BJ (cell line): ENCODE measurements at regions not wholly inside any gene's neighbourhood (a gene's known extent, or its start where the extent isn't known, plus 50 kb on each side); places are given as distances from the start of the nearest gene placed in this dataset.

Experiments
- CTCF ChIA-PET: fragments of 350-600 bp; formaldehyde crosslinking; extraction: SDS; loops from one replicate; lab custom pipeline; 2021; ENCODE audit warnings: antibody characterized with exemption, inconsistent platforms; lab: Yijun Ruan, JAX
- POLR2A ChIA-PET: fragments of 300-600 bp; sonication (Branson Sonifier 250); formaldehyde crosslinking; extraction: SDS; loops from one replicate; lab custom pipeline; 2021; ENCODE audit warnings: antibody characterized with exemption; lab: Charles Lee
- DNase-seq: peaks from one replicate; pipeline ENCODE4 v3.0.0-alpha.2; 2011; ENCODE audit warnings: low read depth
- H3K27me3 ChIP-seq: 2 replicates; pipeline ENCODE4 v1.6.0; 2011; ENCODE audit warnings: low read length; ENCODE audit not compliant: control insufficient read depth, insufficient read depth
- H3K36me3 ChIP-seq: 2 replicates; pipeline ENCODE4 v1.5.1; 2011; ENCODE audit warnings: low read length; ENCODE audit not compliant: control insufficient read depth, insufficient read depth
- H3K4me3 ChIP-seq: 2 replicates; pipeline ENCODE4 v1.5.1; 2011; ENCODE audit warnings: low read depth, mild to moderate bottlenecking, control low read depth, low read length
- TF ChIP-seq, protein P1 (sequence below): IDR thresholded peaks from 2 replicates; pipeline ENCODE4 v1.5.1; 2011; ENCODE audit warnings: low read depth, mild to moderate bottlenecking, control low read depth, inconsistent platforms, low read length, moderate library complexity; ENCODE audit not compliant: insufficient read depth

DNA sequence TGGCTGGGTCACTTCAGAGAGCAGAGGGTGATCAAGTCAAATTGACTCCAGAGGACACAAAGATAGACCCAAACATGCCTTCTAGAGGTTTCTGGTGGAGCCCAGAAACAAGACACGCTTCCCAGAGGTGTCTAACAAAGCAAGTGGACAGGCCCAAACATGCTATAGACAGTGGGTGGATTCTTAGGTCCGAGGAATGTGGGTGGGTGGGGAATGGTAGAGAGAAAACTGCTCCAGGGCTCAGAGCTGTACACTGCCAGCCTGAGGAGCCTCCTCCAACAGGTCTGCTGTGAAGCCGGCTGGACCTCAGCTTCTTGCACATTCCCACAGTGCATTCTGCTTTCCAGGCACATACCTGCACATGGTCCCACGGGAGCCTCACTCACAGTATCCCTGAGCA, 116.8 kb upstream of the NECTIN1 start:
- no peaks in the 10 kb centered on the region for H3K36me3 ChIP-seq
- no peaks in the 10 kb centered on the region for H3K27me3 ChIP-seq
- CTCF ChIA-PET: no interaction called here
- DNase-seq: no peak
- POLR2A ChIA-PET: no interaction called here
- no peak overlapping the region for H3K4me3 ChIP-seq
- TF ChIP-seq, protein P1, sequence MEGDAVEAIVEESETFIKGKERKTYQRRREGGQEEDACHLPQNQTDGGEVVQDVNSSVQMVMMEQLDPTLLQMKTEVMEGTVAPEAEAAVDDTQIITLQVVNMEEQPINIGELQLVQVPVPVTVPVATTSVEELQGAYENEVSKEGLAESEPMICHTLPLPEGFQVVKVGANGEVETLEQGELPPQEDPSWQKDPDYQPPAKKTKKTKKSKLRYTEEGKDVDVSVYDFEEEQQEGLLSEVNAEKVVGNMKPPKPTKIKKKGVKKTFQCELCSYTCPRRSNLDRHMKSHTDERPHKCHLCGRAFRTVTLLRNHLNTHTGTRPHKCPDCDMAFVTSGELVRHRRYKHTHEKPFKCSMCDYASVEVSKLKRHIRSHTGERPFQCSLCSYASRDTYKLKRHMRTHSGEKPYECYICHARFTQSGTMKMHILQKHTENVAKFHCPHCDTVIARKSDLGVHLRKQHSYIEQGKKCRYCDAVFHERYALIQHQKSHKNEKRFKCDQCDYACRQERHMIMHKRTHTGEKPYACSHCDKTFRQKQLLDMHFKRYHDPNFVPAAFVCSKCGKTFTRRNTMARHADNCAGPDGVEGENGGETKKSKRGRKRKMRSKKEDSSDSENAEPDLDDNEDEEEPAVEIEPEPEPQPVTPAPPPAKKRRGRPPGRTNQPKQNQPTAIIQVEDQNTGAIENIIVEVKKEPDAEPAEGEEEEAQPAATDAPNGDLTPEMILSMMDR: no peak

DNA sequence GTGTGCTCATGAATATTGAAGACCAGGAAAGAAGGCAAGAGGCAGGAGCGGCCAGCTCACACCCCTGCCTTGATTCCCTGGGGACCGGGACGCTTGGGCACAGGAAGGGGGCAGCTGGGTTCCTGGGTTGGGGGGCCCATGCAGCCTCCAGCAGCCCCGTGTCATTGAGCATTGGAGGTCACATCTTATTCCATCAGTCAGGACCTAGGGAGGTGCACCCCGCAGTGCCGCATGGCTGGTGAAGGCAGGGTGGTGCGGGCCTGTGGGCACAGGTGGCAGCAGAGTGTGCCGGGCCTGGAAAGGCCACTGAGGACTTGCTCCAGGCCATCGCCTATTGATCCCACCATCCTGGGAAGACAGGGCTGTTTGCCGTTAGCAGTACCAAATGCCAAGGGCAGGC, 116.3 kb upstream of the NECTIN1 start:
- Histone ChIP-seq H3K4me3 (no peak overlapping the region), H3K36me3 (no peaks in the 10 kb centered on the region), H3K27me3 (no peaks in the 10 kb centered on the region)
- TF ChIP-seq, protein P1: no peak
- CTCF ChIA-PET: interaction anchor here (0.7 kb wide), 1 partner anchor 1608 kb away, joined by 3 read pairs; the partner anchor contains the start of gene SORL1-AS1
- DNase-seq: no peak
- POLR2A ChIA-PET: no interaction called here

DNA sequence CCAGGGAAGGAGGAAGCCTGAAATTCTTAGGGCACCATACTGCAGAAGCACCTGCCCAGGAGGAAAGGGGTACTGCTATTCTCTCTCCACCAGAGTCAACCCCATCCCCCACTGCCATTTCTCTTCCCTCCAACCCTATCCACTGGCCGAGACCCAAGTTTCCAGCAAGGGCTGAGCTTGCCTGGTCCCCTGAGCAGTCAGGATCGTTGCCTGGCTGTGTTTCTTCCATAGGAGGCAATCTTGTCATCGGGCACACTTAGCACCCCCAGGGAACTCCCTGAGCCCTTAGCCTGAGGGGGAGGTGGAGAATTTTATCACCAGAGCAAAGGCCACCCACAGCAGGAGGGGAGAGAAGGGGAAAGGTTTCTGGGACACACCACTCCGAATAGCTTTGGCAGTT, 115.8 kb upstream of the NECTIN1 start:
- ChIA-PET CTCF (interaction anchor here (0.7 kb wide), 1 partner anchor 1608 kb away, joined by 3 read pairs; the partner anchor contains the start of gene SORL1-AS1), POLR2A (no interaction called here)
- H3K4me3 ChIP-seq: no peak overlapping the region
- no peaks in the 10 kb centered on the region for H3K27me3 ChIP-seq
- TF ChIP-seq, protein P1: no peak
- no peak for DNase-seq
- H3K36me3 ChIP-seq: no peaks in the 10 kb centered on the region

DNA sequence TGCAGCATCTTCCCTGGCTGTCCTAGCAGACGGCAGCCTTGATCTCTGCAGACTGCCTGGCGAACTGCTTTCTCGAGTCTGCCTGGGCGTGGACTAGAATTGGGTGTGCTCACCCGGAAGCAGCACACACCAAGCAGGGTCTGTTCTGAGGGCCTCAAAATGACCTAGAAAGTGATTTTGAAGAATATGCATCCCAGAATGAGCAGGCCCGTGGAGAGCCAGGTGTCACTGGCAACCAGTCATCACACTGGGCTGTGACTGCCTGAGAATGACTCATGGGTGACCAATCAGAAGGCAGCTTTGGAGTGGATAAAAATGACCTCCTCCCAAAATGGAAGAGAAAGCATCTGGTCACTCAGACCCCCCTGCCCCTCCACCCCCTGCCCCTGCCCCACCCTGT, 114.9 kb upstream of the NECTIN1 start:
- TF ChIP-seq, protein P1: no peak
- H3K4me3 ChIP-seq: no peak overlapping the region
- CTCF ChIA-PET: no interaction called here
- no peaks in the 10 kb centered on the region for H3K27me3 ChIP-seq
- no peak for DNase-seq
- H3K36me3 ChIP-seq: no peaks in the 10 kb centered on the region
- POLR2A ChIA-PET: no interaction called here

DNA sequence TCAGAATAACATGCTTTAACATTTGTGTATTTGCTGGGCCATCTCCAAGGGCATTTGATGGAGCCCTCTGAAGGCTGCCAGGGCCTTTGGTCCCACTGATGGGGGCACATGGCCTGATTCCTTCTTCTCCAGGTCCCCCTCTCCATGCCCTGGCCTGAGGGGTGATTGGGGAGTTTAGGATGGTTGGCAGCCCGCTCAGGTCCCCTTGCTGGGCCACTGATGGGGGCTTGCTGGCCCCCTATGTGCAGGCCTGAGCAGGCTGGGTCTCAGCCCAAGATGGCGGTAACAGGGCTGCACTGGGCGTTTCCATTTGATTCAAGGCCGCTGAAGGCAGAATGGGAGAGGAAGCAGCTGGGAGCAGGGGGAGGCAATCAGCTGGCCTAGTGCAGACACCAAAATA, 113.7 kb upstream of the NECTIN1 start:
- Histone ChIP-seq H3K4me3 (no peak overlapping the region), H3K27me3 (no peaks in the 10 kb centered on the region), H3K36me3 (no peaks in the 10 kb centered on the region)
- ChIA-PET POLR2A (no interaction called here), CTCF (interaction anchor here (0.6 kb wide), 1 partner anchor 15 kb away, joined by 4 read pairs; no protein-coding TSS in a partner anchor)
- TF ChIP-seq, protein P1: no peak
- no peak for DNase-seq
